ENCODE measurements at regions not wholly inside any gene's neighbourhood (a gene's known extent, or its start where the extent isn't known, plus 50 kb on each side); places are given as distances from the start of the nearest gene placed in this dataset.

DNA sequence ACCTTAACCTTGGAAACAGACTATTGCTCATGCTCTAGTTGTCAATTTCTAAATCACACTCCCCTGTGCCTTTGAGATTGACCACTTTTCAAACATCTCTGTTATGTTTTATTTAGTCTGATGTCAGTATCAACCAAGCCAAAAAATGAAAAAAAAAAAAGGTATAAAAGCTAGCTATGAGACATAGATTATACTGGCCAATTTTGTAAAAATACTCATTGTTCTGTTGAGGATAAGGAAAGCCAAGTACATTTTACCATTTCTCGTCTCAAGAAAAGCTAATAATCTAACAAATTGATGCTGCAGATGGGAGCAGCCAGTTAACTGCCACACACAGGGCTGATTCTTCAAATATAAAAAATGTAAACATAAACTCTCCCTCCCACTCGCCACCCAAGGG lies 572.6 kb upstream of the KLF12 start:
- ChIA-PET CTCF (no interaction called here), POLR2A (ENCODE audit: low non-redundant PET) (no interaction called here)
- BruUV-seq (replicated peaks), result no TSS peak
- intact Hi-C loops (cut with micrococcal nuclease; ENCODE audit: unreplicated experiment), result no loop called here
- no peaks in the 10 kb centered on the region for H3K4me1 ChIP-seq (ENCODE audit: insufficient read depth, low read length, poor library complexity, severe bottlenecking)
- no peak for DNase-seq (ENCODE audit: low spot score)
- H3K27ac ChIP-seq (ENCODE audit: low read depth, low read length, poor library complexity, severe bottlenecking), result no peak overlapping the region
- no peak overlapping the region for H3K4me3 ChIP-seq (ENCODE audit: low read depth, low read length, poor library complexity, severe bottlenecking)
- no peaks in the 10 kb centered on the region for H3K36me3 ChIP-seq (ENCODE audit: insufficient read depth, low read length, poor library complexity, severe bottlenecking)
- TF ChIP-seq, protein P1, sequence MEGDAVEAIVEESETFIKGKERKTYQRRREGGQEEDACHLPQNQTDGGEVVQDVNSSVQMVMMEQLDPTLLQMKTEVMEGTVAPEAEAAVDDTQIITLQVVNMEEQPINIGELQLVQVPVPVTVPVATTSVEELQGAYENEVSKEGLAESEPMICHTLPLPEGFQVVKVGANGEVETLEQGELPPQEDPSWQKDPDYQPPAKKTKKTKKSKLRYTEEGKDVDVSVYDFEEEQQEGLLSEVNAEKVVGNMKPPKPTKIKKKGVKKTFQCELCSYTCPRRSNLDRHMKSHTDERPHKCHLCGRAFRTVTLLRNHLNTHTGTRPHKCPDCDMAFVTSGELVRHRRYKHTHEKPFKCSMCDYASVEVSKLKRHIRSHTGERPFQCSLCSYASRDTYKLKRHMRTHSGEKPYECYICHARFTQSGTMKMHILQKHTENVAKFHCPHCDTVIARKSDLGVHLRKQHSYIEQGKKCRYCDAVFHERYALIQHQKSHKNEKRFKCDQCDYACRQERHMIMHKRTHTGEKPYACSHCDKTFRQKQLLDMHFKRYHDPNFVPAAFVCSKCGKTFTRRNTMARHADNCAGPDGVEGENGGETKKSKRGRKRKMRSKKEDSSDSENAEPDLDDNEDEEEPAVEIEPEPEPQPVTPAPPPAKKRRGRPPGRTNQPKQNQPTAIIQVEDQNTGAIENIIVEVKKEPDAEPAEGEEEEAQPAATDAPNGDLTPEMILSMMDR (conservative IDR thresholded peaks at IDR 0.05; ENCODE audit: low read depth, low read length), result no peak
- TF ChIP-seq EZH2 (IDR thresholded peaks at IDR 0.05; ENCODE audit: borderline replicate concordance, low read depth, low read length, poor library complexity, severe bottlenecking), result no peak
- H3K9me3 ChIP-seq (ENCODE audit: low read depth, low read length, poor library complexity, severe bottlenecking), result no peaks in the 10 kb centered on the region
- H3K27me3 ChIP-seq (replicated peaks; ENCODE audit: insufficient read depth, low read depth, low read length, poor library complexity), result no peaks in the 10 kb centered on the region

DNA sequence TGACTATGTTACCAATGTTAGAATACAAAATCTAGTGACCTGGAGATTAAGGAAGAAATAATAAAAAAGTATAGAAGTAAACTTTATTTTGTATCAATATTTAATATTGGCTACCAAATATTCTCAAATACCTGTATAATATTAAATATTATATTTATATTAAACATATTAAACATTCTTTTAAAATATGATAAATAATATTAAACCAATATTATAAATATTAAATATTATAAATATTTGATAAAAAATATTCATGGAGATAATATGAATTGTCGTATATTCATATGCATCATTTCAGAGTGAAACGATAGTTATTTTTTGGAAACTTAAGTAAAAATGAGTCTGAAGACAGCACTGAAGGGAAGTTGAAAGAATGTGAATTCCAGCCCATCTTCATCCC lies 571.2 kb upstream of the KLF12 start:
- Histone ChIP-seq H3K4me1 (ENCODE audit: insufficient read depth, low read length, poor library complexity, severe bottlenecking) (no peaks in the 10 kb centered on the region), H3K27me3 (replicated peaks; ENCODE audit: insufficient read depth, low read depth, low read length, poor library complexity) (no peaks in the 10 kb centered on the region), H3K9me3 (ENCODE audit: low read depth, low read length, poor library complexity, severe bottlenecking) (no peaks in the 10 kb centered on the region), H3K4me3 (ENCODE audit: low read depth, low read length, poor library complexity, severe bottlenecking) (no peak overlapping the region), H3K27ac (ENCODE audit: low read depth, low read length, poor library complexity, severe bottlenecking) (no peak overlapping the region), H3K36me3 (ENCODE audit: insufficient read depth, low read length, poor library complexity, severe bottlenecking) (no peaks in the 10 kb centered on the region)
- ChIA-PET CTCF (no interaction called here), POLR2A (ENCODE audit: low non-redundant PET) (no interaction called here)
- BruUV-seq (replicated peaks), result no TSS peak
- TF ChIP-seq, protein P1 (conservative IDR thresholded peaks at IDR 0.05; ENCODE audit: low read depth, low read length), result no peak
- no peak for TF ChIP-seq EZH2 (IDR thresholded peaks at IDR 0.05; ENCODE audit: borderline replicate concordance, low read depth, low read length, poor library complexity, severe bottlenecking)
- no peak for DNase-seq (ENCODE audit: low spot score)
- intact Hi-C loops (cut with micrococcal nuclease; ENCODE audit: unreplicated experiment), result no loop called here

DNA sequence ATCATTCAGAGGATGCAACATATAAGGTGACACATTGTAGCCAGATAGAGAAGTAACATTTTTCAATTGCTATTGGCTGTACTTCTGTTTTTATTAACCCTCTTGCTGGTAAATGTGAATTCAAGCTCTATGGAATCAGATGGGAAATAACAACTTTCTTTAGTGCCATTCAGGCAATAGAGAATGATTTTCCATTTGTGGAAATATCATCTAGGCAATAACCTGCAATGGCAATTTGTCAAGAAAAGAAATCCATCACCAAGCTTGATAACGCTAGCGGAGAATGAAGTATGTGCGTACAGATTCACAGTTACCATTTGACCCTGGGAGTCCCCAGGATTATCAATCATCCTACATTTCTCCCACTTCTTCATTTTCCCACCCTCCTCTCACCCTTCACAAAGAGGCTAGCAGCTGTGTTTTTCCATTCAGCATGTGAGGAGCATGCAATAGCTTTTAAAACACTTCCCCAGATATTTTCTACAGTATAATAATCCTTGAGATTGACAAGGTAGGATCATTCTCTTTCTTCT lies 569.7 kb upstream of the KLF12 start:
- intact Hi-C loops (cut with micrococcal nuclease; ENCODE audit: unreplicated experiment), result no loop called here
- POLR2A ChIA-PET (ENCODE audit: low non-redundant PET), result no interaction called here
- no TSS peak for BruUV-seq (replicated peaks)
- Histone ChIP-seq H3K27ac (ENCODE audit: low read depth, low read length, poor library complexity, severe bottlenecking) (no peak overlapping the region), H3K4me3 (ENCODE audit: low read depth, low read length, poor library complexity, severe bottlenecking) (no peak overlapping the region), H3K36me3 (ENCODE audit: insufficient read depth, low read length, poor library complexity, severe bottlenecking) (no peaks in the 10 kb centered on the region), H3K9me3 (ENCODE audit: low read depth, low read length, poor library complexity, severe bottlenecking) (no peaks in the 10 kb centered on the region), H3K4me1 (ENCODE audit: insufficient read depth, low read length, poor library complexity, severe bottlenecking) (no peaks in the 10 kb centered on the region), H3K27me3 (replicated peaks; ENCODE audit: insufficient read depth, low read depth, low read length, poor library complexity) (no peaks in the 10 kb centered on the region)
- CTCF ChIA-PET, result no interaction called here
- TF ChIP-seq, protein P1 (conservative IDR thresholded peaks at IDR 0.05; ENCODE audit: low read depth, low read length), result no peak
- TF ChIP-seq EZH2 (IDR thresholded peaks at IDR 0.05; ENCODE audit: borderline replicate concordance, low read depth, low read length, poor library complexity, severe bottlenecking), result no peak
- DNase-seq (ENCODE audit: low spot score), result no peak
